SK-N-SH treated with all-trans-retinoic acid at 6 μM for 48 hours (cell line): ENCODE measurements at regions not wholly inside any gene's neighbourhood (a gene's known extent, or its start where the extent isn't known, plus 50 kb on each side); places are given as distances from the start of the nearest gene placed in this dataset.

Experiments used
- ESRRG ChIP-seq: fragments of 250-450 bp; sonication (Bioruptor Pico); IDR thresholded peaks from 2 replicates; pipeline ENCODE4 v1.6.1; 2021; ENCODE audit warnings: mild to moderate bottlenecking
- PATZ1 ChIP-seq: fragments of 250-450 bp; sonication (Bioruptor Pico); IDR thresholded peaks from 2 replicates; pipeline ENCODE4 v1.8.0; 2020; ENCODE audit warnings: mild to moderate bottlenecking, moderate library complexity, borderline replicate concordance
- RARB ChIP-seq: fragments of 250-450 bp; sonication (Bioruptor Pico); IDR thresholded peaks from 2 replicates; pipeline ENCODE4 v1.8.0; 2021; ENCODE audit warnings: mild to moderate bottlenecking, moderate library complexity

- TF ChIP-seq RARB: no peak
- no peak for TF ChIP-seq ESRRG
- TF ChIP-seq PATZ1 (CRISPR knock-in tag): no peak
Measured at GRCh38 chr16:17846030-17846429, 375.3 kb upstream of the XYLT1 start.
